Esophagus muscularis mucosa (tissue), 3 donors: ENCODE measurements at regions not wholly inside any gene's neighbourhood (a gene's known extent, or its start where the extent isn't known, plus 50 kb on each side); places are given as distances from the start of the nearest gene placed in this dataset.

Experiments used
- CTCF ChIP-seq, 3 experiments: fragments of 200-600 bp in 2 of 3; fragments of 450-650 bp in 1 of 3; sonication (generic) in 2 of 3; IDR thresholded peaks; one replicate each; pipeline ENCODE4 v1.5.1; 2017 to 2019; ENCODE audit warnings: antibody characterized with exemption in 3 of 3, mild to moderate bottlenecking in 2 of 3, moderate library complexity in 1 of 3
- POLR2AphosphoS5 ChIP-seq, 2 donors: sonication (generic); formaldehyde crosslinking; IDR thresholded peaks; one replicate each; pipeline ENCODE4 v1.6.1; 2017; ENCODE audit warnings: antibody characterized with exemption in 2 of 2

DNA sequence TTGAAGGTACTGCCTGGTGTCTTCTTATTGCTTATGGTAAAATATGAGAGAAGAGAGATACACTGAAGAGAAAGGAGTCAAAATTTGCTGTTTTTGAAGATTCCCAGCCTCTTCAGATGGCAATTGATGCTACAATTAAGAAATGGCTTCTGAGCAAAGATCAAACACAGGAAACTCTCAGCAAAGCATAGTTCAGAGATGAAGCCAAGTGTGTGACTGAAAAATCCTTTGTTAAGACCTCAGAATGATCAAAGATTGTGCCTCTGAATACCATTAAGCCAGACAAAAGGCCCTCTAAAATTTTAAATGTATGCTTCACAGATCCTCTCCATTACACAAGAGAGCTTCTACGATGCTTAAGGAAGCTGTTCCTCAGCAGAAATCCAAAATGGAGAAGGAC lies 216.3 kb downstream of the UXS1 start:
- TF ChIP-seq CTCF (IDR thresholded peaks at IDR 0.05) = no peak
- TF ChIP-seq POLR2AphosphoS5 (IDR thresholded peaks at IDR 0.05) = no peak
